Putamen (tissue), 1 donor: ENCODE measurements at regions not wholly inside any gene's neighbourhood (a gene's known extent, or its start where the extent isn't known, plus 50 kb on each side); places are given as distances from the start of the nearest gene placed in this dataset.
"Not testable (repeated sequence)": the region's sequence is repeated elsewhere in the genome, so short reads cannot be mapped to it uniquely, and the experiment has no call there.

ENCODE experiments used
- DNase-seq: peaks from one replicate; pipeline ENCODE4 v3.0.0-alpha.2; 2016; ENCODE audit warnings: low spot score

GRCh38 chr13:58504202-58504700, 872.7 kb downstream of the PCDH17 start:
- DNase-seq: not testable (repeated sequence)

- not testable (repeated sequence) for DNase-seq
These were observed 873.8 kb downstream of the PCDH17 start for GRCh38 chr13:58505262-58505920.

- DNase-seq: no peak
These were observed 896.8 kb downstream of the PCDH17 start for GRCh38 chr13:58528351-58528750.

GRCh38 chr13:58531614-58532013, 900.1 kb downstream of the PCDH17 start:
- DNase-seq: no peak

GRCh38 chr13:58542530-58542929, 911.0 kb downstream of the PCDH17 start:
- no peak for DNase-seq

GRCh38 chr13:58547419-58547818, 915.9 kb downstream of the PCDH17 start:
- no peak for DNase-seq

- DNase-seq: no peak
These were observed 934.6 kb downstream of the PCDH17 start for GRCh38 chr13:58566176-58566575.

- no peak for DNase-seq
These were observed 942.2 kb downstream of the PCDH17 start for GRCh38 chr13:58573743-58574142.

- no peak for DNase-seq
These were observed 943.2 kb downstream of the PCDH17 start for GRCh38 chr13:58574791-58575190.

GRCh38 chr13:58579468-58579867, 947.9 kb downstream of the PCDH17 start:
- no peak for DNase-seq

- DNase-seq: no peak
These were observed 952.4 kb downstream of the PCDH17 start for GRCh38 chr13:58583966-58584365.

GRCh38 chr13:58584610-58585009, 953.1 kb downstream of the PCDH17 start:
- no peak for DNase-seq

- DNase-seq: no peak
These were observed 955.6 kb downstream of the PCDH17 start for GRCh38 chr13:58587183-58587582.

- no peak for DNase-seq
These were observed 960.5 kb downstream of the PCDH17 start for GRCh38 chr13:58592052-58592451.

- DNase-seq: no peak
These were observed 961.2 kb downstream of the PCDH17 start for GRCh38 chr13:58592786-58593185.

- no peak for DNase-seq
These were observed 963.4 kb downstream of the PCDH17 start for GRCh38 chr13:58594747-58595600.

- no peak for DNase-seq
These were observed 966.0 kb downstream of the PCDH17 start for GRCh38 chr13:58597552-58597951.

- no peak for DNase-seq
These were observed 966.7 kb downstream of the PCDH17 start for GRCh38 chr13:58598241-58598640.

- no peak for DNase-seq
These were observed 979.6 kb downstream of the PCDH17 start for GRCh38 chr13:58611117-58611516.

GRCh38 chr13:58617880-58618665, 986.5 kb downstream of the PCDH17 start:
- DNase-seq: no peak

GRCh38 chr13:58619396-58620113, 988.0 kb downstream of the PCDH17 start:
- DNase-seq: no peak

- no peak for DNase-seq
These were observed 988.6 kb downstream of the PCDH17 start for GRCh38 chr13:58620176-58620575.
